Activated CD4-positive, CD25-positive, alpha-beta regulatory T cell treated with anti-CD3 and anti-CD28 coated beads, Interleukin-2, amount 50 U/mL, for 24 hours (primary cell): ENCODE measurements at regions not wholly inside any gene's neighbourhood (a gene's known extent, or its start where the extent isn't known, plus 50 kb on each side); places are given as distances from the start of the nearest gene placed in this dataset.

Experiments
- ATAC-seq, 2 donors: fragments of 150-1000 bp; cut with Tn5 transposase; one replicate each; pipeline ENCODE4 v1.10.0; 2021; ENCODE audit warnings: mild to moderate bottlenecking in 1 of 2, moderate library complexity in 1 of 2

GRCh38 chr6:113632220-113632864 is 224.8 kb upstream of the MARCKS start:
- ATAC-seq: peak; percentile 76 to 83

GRCh38 chr6:113633638-113634037 is 223.5 kb upstream of the MARCKS start:
- ATAC-seq: no peak

- no peak for ATAC-seq
These were observed 222.6 kb upstream of the MARCKS start for GRCh38 chr6:113634352-113635163.

GRCh38 chr6:113635222-113635986 is 221.7 kb upstream of the MARCKS start:
- no peak for ATAC-seq

- no peak for ATAC-seq
These were observed 220.8 kb upstream of the MARCKS start for GRCh38 chr6:113636357-113636824.

- no peak for ATAC-seq
These were observed 217.1 kb upstream of the MARCKS start for GRCh38 chr6:113640051-113640450.

GRCh38 chr6:113642001-113642713 is 215.0 kb upstream of the MARCKS start:
- no peak for ATAC-seq

- peak in 1 of 2 donors; percentile 9 for ATAC-seq
These were observed 214.3 kb upstream of the MARCKS start for GRCh38 chr6:113642714-113643406.

GRCh38 chr6:113643407-113643770 is 213.8 kb upstream of the MARCKS start:
- no peak for ATAC-seq

- no peak for ATAC-seq
These were observed 212.1 kb upstream of the MARCKS start for GRCh38 chr6:113644861-113645575.

GRCh38 chr6:113645576-113645970 is 211.6 kb upstream of the MARCKS start:
- no peak for ATAC-seq

GRCh38 chr6:113645986-113646385 is 211.2 kb upstream of the MARCKS start:
- no peak for ATAC-seq

- ATAC-seq: no peak
These were observed 210.4 kb upstream of the MARCKS start for GRCh38 chr6:113646701-113647100.

- ATAC-seq: no peak
These were observed 209.8 kb upstream of the MARCKS start for GRCh38 chr6:113647143-113647889.

GRCh38 chr6:113648698-113649097 is 208.4 kb upstream of the MARCKS start:
- no peak for ATAC-seq

GRCh38 chr6:113649276-113649675 is 207.9 kb upstream of the MARCKS start:
- ATAC-seq: no peak

- ATAC-seq: no peak
These were observed 207.1 kb upstream of the MARCKS start for GRCh38 chr6:113649880-113650609.

GRCh38 chr6:113650610-113650979 is 206.6 kb upstream of the MARCKS start:
- no peak for ATAC-seq

GRCh38 chr6:113651120-113651519 is 206.0 kb upstream of the MARCKS start:
- ATAC-seq: no peak

GRCh38 chr6:113651920-113652319 is 205.2 kb upstream of the MARCKS start:
- ATAC-seq: no peak
